Hematopoietic multipotent progenitor cell treated with erythropoietin and hydrocortisone succinate and interleukin-3 and kit ligand, for 15 days (in vitro differentiated cells): ENCODE measurements at regions not wholly inside any gene's neighbourhood (a gene's known extent, or its start where the extent isn't known, plus 50 kb on each side); places are given as distances from the start of the nearest gene placed in this dataset.

Source experiments
- DNase-seq: peaks from one replicate; pipeline ENCODE4 v3.0.0-alpha.2; 2015; ENCODE audit warnings: low spot score

GRCh38 chr14:76926521-76927251 is 100.5 kb downstream of the LRRC74A start:
- DNase-seq = no peak

- no peak for DNase-seq
Measured at GRCh38 chr14:76925097-76925441, 98.9 kb downstream of the LRRC74A start.

- no peak for DNase-seq
Measured at GRCh38 chr14:76924371-76925096, 98.3 kb downstream of the LRRC74A start.

GRCh38 chr14:76923431-76924370 is 97.5 kb downstream of the LRRC74A start:
- DNase-seq = no peak

GRCh38 chr14:76922584-76922983 is 96.4 kb downstream of the LRRC74A start:
- no peak for DNase-seq

- no peak for DNase-seq
Measured at GRCh38 chr14:76922092-76922491, 95.9 kb downstream of the LRRC74A start.

GRCh38 chr14:76921088-76921399 is 94.8 kb downstream of the LRRC74A start:
- no peak for DNase-seq

- no peak for DNase-seq
Measured at GRCh38 chr14:76920331-76921087, 94.3 kb downstream of the LRRC74A start.

- DNase-seq = no peak
Measured at GRCh38 chr14:76919431-76920330, 93.5 kb downstream of the LRRC74A start.
